Body of pancreas (tissue), 4 donors: ENCODE measurements at regions not wholly inside any gene's neighbourhood (a gene's known extent, or its start where the extent isn't known, plus 50 kb on each side); places are given as distances from the start of the nearest gene placed in this dataset.

ENCODE experiments used
- ATAC-seq: fragments of 150-250 bp; one replicate; pipeline ENCODE4 v1.9.1; 2016
- DNase-seq, 4 donors: peaks; one replicate each; pipeline ENCODE4 v3.0.0-alpha.2; 2019
- H3K27ac ChIP-seq, 4 donors: fragments of 200-600 bp; sonication (generic); 1 replicate in 3 of 4; 2 replicates in 1 of 4; pipeline versions ENCODE4 v1.5.1 to v1.6.1; 2016 to 2019; ENCODE audit warnings: mild to moderate bottlenecking in 1 of 4, mixed read lengths in 1 of 4, moderate library complexity in 1 of 4
- H3K27me3 ChIP-seq, 2 donors: fragments of 200-600 bp; sonication (generic); one replicate each; pipeline ENCODE4 v1.6.0; 2016; ENCODE audit warnings: mild to moderate bottlenecking in 1 of 2
- H3K36me3 ChIP-seq, 2 donors: fragments of 200-600 bp; sonication (generic); replicated peaks in 1 of 2; 2 replicates each; pipeline ENCODE4 v1.5.1; 2016; ENCODE audit warnings: low read depth in 2 of 2; ENCODE audit not compliant: insufficient read depth in 1 of 2
- H3K4me1 ChIP-seq: fragments of 200-600 bp; sonication (generic); one replicate; pipeline ENCODE4 v1.6.0; 2016
- H3K4me3 ChIP-seq, 2 donors: fragments of 200-600 bp; sonication (generic); 1 replicate in 1 of 2; 2 replicates in 1 of 2; pipeline ENCODE4 v1.5.1; 2016 to 2019
- H3K9me3 ChIP-seq, 3 donors: fragments of 200-600 bp; sonication (generic); 1 replicate in 2 of 3; 2 replicates in 1 of 3; pipeline ENCODE4 v1.5.1; 2016
- CTCF ChIP-seq, 7 experiments: fragments of 450-650 bp in 4 of 7; fragments of 200-600 bp in 3 of 7; sonication (generic) in 3 of 7; IDR thresholded peaks; one replicate each; pipeline ENCODE4 v1.5.1; 2016 to 2019; ENCODE audit warnings: antibody characterized with exemption in 7 of 7
- POLR2A ChIP-seq, 3 donors: fragments of 450-650 bp; IDR thresholded peaks; one replicate each; pipeline ENCODE4 v1.6.1; 2016; ENCODE audit warnings: antibody characterized with exemption in 3 of 3, mild to moderate bottlenecking in 2 of 3
- whole genome bisulfite sequencing, 2 donors: methylation state at CpG; one replicate each; pipeline ENCODE4 v1.1.5; 2017; 5-methylcytosine and 5-hydroxymethylcytosine counted together
- intact Hi-C: fragments of 100-400 bp; cut with DNase I; formaldehyde crosslinking; loops from one replicate; pipeline ENCODE4 v1.15.1; 2023

- H3K4me1 ChIP-seq, result no peaks in the 10 kb centered on the region
- H3K27me3 ChIP-seq, result no peaks in the 10 kb centered on the region
- H3K4me3 ChIP-seq, result no peak overlapping the region
- 71% methylated on average over 4 of the region's 6 CpGs; no CpG with 5 or more reads in 1 of the 2 donors for WGBS, 2 donors
- intact Hi-C loops, result no loop called here
- TF ChIP-seq CTCF (IDR thresholded peaks at IDR 0.05) (no peak), POLR2A (IDR thresholded peaks at IDR 0.05) (no peak)
- no peak for DNase-seq
- no peaks in the 10 kb centered on the region for H3K36me3 ChIP-seq
- ATAC-seq, result no peak
- no peaks in the 10 kb centered on the region for H3K9me3 ChIP-seq
- no peak overlapping the region for H3K27ac ChIP-seq
These were observed 88.0 kb upstream of the SLITRK2 start for GRCh38 chrX:145729635-145730034.

- TF ChIP-seq POLR2A (IDR thresholded peaks at IDR 0.05), result no peak
- TF ChIP-seq CTCF (IDR thresholded peaks at IDR 0.05), result no peak
- no peaks in the 10 kb centered on the region for H3K4me1 ChIP-seq
- no peak overlapping the region for H3K27ac ChIP-seq
- DNase-seq (no peak), ATAC-seq (no peak)
- 67 to 70% methylated on average over 1 of the region's 1 CpG for WGBS, 2 donors
- H3K36me3 ChIP-seq, result no peaks in the 10 kb centered on the region
- H3K4me3 ChIP-seq, result no peak overlapping the region
- intact Hi-C loops, result no loop called here
- no peaks in the 10 kb centered on the region for H3K27me3 ChIP-seq
- H3K9me3 ChIP-seq, result no peaks in the 10 kb centered on the region
These were observed 82.6 kb upstream of the SLITRK2 start for GRCh38 chrX:145735036-145735435.

- Histone ChIP-seq H3K9me3 (no peaks in the 10 kb centered on the region), H3K4me3 (no peak overlapping the region), H3K27me3 (no peaks in the 10 kb centered on the region), H3K27ac (no peak overlapping the region), H3K36me3 (no peaks in the 10 kb centered on the region), H3K4me1 (no peaks in the 10 kb centered on the region)
- intact Hi-C loops, result no loop called here
- 14 to 29% methylated on average over 1 to 2 of the region's 2 CpGs for WGBS, 2 donors
- DNase-seq (peak in 3 of 4 donors; percentile 2 to 25 (median 6)), ATAC-seq (no peak)
- TF ChIP-seq POLR2A (IDR thresholded peaks at IDR 0.05) (no peak), CTCF (IDR thresholded peaks at IDR 0.05) (no peak)
These were observed 65.7 kb upstream of the SLITRK2 start for GRCh38 chrX:145751943-145752342.
